WTC11 (cell line): ENCODE measurements at regions not wholly inside any gene's neighbourhood (a gene's known extent, or its start where the extent isn't known, plus 50 kb on each side); places are given as distances from the start of the nearest gene placed in this dataset.

Source experiments
- GABPB1 ChIP-seq: sonication (generic); formaldehyde crosslinking; IDR thresholded peaks from 2 replicates; pipeline ENCODE4 v1.8.1; 2023; ENCODE audit warnings: mild to moderate bottlenecking, missing genetic modification reagents
- JUN ChIP-seq: sonication (generic); formaldehyde crosslinking; IDR thresholded peaks from 2 replicates; pipeline ENCODE4 v1.8.0; 2023; ENCODE audit warnings: mild to moderate bottlenecking, missing genetic modification reagents

- TF ChIP-seq JUN (CRISPR knock-in tag) (no peak), GABPB1 (no peak)
These were observed 126.3 kb downstream of the C11orf91 start for GRCh38 chr11:33574331-33574730.
